ENCODE measurements at regions not wholly inside any gene's neighbourhood (a gene's known extent, or its start where the extent isn't known, plus 50 kb on each side); places are given as distances from the start of the nearest gene placed in this dataset.

DNA sequence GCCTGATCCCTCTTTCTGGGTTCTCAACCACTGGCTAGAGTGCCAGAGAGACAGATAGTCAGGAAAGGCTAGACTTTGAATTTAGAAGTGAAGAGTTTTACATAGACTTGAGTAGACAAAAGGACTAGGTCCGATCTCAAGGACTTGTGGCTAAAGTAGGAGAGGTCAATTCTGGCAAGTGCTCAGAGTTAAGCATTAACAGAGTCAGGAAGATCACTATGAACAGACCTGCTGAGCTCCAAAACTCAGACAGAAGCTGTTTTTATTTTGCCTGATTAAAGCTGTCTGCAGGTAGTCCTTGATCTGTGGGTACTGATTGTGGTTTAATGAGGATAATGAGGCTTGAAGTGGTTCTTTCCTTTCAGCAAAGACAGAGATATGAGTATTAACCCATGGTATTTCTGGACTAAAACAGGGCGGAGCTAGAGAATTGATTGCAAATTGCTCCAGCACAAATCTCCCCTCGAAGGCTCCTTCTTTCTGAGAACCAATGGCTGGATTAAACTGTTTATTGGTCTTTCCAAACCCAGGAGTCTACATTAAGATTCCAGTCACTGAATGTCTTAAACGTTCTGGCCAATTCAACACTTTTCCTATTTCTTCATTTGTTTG, 423.2 kb downstream of the IPMK start:
- Histone ChIP-seq H3K4me3 (ENCODE audit: low read depth, low read length, poor library complexity, severe bottlenecking) (no peak overlapping the region), H3K27me3 (replicated peaks; ENCODE audit: insufficient read depth, low read depth, low read length, poor library complexity) (no peaks in the 10 kb centered on the region), H3K36me3 (ENCODE audit: insufficient read depth, low read length, poor library complexity, severe bottlenecking) (no peaks in the 10 kb centered on the region), H3K4me1 (ENCODE audit: insufficient read depth, low read length, poor library complexity, severe bottlenecking) (no peaks in the 10 kb centered on the region), H3K9me3 (ENCODE audit: low read depth, low read length, poor library complexity, severe bottlenecking) (no peaks in the 10 kb centered on the region), H3K27ac (ENCODE audit: low read depth, low read length, poor library complexity, severe bottlenecking) (no peak overlapping the region)
- ChIA-PET CTCF (no interaction called here), POLR2A (ENCODE audit: low non-redundant PET) (no interaction called here)
- no peak for DNase-seq (ENCODE audit: low spot score)
- intact Hi-C loops (cut with micrococcal nuclease; ENCODE audit: unreplicated experiment): no loop called here
- no TSS peak for BruUV-seq (replicated peaks)
- TF ChIP-seq, protein P1, sequence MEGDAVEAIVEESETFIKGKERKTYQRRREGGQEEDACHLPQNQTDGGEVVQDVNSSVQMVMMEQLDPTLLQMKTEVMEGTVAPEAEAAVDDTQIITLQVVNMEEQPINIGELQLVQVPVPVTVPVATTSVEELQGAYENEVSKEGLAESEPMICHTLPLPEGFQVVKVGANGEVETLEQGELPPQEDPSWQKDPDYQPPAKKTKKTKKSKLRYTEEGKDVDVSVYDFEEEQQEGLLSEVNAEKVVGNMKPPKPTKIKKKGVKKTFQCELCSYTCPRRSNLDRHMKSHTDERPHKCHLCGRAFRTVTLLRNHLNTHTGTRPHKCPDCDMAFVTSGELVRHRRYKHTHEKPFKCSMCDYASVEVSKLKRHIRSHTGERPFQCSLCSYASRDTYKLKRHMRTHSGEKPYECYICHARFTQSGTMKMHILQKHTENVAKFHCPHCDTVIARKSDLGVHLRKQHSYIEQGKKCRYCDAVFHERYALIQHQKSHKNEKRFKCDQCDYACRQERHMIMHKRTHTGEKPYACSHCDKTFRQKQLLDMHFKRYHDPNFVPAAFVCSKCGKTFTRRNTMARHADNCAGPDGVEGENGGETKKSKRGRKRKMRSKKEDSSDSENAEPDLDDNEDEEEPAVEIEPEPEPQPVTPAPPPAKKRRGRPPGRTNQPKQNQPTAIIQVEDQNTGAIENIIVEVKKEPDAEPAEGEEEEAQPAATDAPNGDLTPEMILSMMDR (conservative IDR thresholded peaks at IDR 0.05; ENCODE audit: low read depth, low read length): no peak
- no peak for TF ChIP-seq EZH2 (IDR thresholded peaks at IDR 0.05; ENCODE audit: borderline replicate concordance, low read depth, low read length, poor library complexity, severe bottlenecking)

DNA sequence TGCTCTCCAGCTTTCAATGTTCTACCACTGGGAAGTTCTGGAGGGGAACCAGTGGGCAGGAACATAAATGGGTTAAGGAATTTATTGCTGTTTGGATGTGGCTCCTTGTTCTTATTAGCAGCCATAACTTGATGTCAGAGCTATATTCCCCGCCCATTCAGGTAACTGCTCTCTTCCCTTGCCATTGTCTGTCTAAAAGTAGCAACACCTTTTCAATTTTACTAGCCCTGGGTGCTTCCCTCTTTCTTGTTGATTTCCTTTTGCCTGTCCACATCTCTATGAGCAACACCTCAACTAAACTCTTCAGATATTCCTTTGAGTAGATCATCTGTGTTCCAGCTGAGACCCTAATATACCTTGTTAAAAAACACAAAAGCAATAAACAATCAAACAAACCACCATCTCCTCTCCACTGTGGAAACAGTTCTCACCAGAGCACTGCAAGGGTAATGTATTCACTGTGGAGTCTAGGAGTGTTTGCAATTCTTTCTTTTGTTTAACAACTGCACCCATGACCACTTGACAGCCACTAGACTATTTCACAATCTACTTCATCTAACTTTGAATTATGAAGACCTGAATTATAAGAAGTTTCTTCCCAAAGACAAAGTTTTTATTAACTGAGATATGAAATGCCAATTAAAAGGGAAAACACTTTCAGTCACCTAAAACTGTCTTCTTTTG, 436.7 kb downstream of the IPMK start:
- Histone ChIP-seq H3K9me3 (ENCODE audit: low read depth, low read length, poor library complexity, severe bottlenecking) (no peaks in the 10 kb centered on the region), H3K27me3 (replicated peaks; ENCODE audit: insufficient read depth, low read depth, low read length, poor library complexity) (no peaks in the 10 kb centered on the region), H3K36me3 (ENCODE audit: insufficient read depth, low read length, poor library complexity, severe bottlenecking) (no peaks in the 10 kb centered on the region), H3K4me1 (ENCODE audit: insufficient read depth, low read length, poor library complexity, severe bottlenecking) (no peaks in the 10 kb centered on the region), H3K4me3 (ENCODE audit: low read depth, low read length, poor library complexity, severe bottlenecking) (no peak overlapping the region), H3K27ac (ENCODE audit: low read depth, low read length, poor library complexity, severe bottlenecking) (no peak overlapping the region)
- intact Hi-C loops (cut with micrococcal nuclease; ENCODE audit: unreplicated experiment): no loop called here
- POLR2A ChIA-PET (ENCODE audit: low non-redundant PET): no interaction called here
- no TSS peak for BruUV-seq (replicated peaks)
- no peak for DNase-seq (ENCODE audit: low spot score)
- CTCF ChIA-PET: no interaction called here
- TF ChIP-seq, protein P1 (conservative IDR thresholded peaks at IDR 0.05; ENCODE audit: low read depth, low read length): no peak
- no peak for TF ChIP-seq EZH2 (IDR thresholded peaks at IDR 0.05; ENCODE audit: borderline replicate concordance, low read depth, low read length, poor library complexity, severe bottlenecking)

DNA sequence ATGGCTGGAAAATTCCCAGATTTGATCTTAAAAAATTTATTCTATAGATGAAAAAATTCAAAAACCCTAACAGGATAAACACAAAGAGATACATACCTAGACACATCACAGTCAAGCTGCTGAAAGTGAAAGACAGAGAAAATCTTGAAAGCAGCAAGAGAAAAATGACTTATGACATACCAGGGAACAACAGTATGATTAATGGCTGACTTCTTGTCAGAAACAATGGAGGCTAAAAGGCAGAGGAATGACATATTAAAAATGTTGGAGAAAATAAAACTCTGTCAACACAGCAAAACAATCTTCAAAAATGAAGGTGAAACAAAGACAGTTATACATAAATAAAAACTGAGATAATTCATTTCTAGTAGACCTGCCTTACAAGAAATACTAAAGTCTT, 442.7 kb downstream of the IPMK start:
- no peak for DNase-seq (ENCODE audit: low spot score)
- POLR2A ChIA-PET (ENCODE audit: low non-redundant PET): no interaction called here
- no peak overlapping the region for H3K4me3 ChIP-seq (ENCODE audit: low read depth, low read length, poor library complexity, severe bottlenecking)
- H3K9me3 ChIP-seq (ENCODE audit: low read depth, low read length, poor library complexity, severe bottlenecking): no peaks in the 10 kb centered on the region
- H3K27me3 ChIP-seq (replicated peaks; ENCODE audit: insufficient read depth, low read depth, low read length, poor library complexity): no peaks in the 10 kb centered on the region
- intact Hi-C loops (cut with micrococcal nuclease; ENCODE audit: unreplicated experiment): no loop called here
- CTCF ChIA-PET: no interaction called here
- TF ChIP-seq, protein P1 (conservative IDR thresholded peaks at IDR 0.05; ENCODE audit: low read depth, low read length): no peak
- H3K4me1 ChIP-seq (ENCODE audit: insufficient read depth, low read length, poor library complexity, severe bottlenecking): no peaks in the 10 kb centered on the region
- H3K27ac ChIP-seq (ENCODE audit: low read depth, low read length, poor library complexity, severe bottlenecking): no peak overlapping the region
- BruUV-seq (replicated peaks): no TSS peak
- H3K36me3 ChIP-seq (ENCODE audit: insufficient read depth, low read length, poor library complexity, severe bottlenecking): no peaks in the 10 kb centered on the region
